Activated B cell treated with CpG ODN at 0.5 μM for 24 hours (primary cell): ENCODE measurements at regions not wholly inside any gene's neighbourhood (a gene's known extent, or its start where the extent isn't known, plus 50 kb on each side); places are given as distances from the start of the nearest gene placed in this dataset.

Source experiments
- ATAC-seq: fragments of 200-7000 bp; cut with Tn5 transposase; one replicate; pipeline ENCODE4 v1.10.0; 2021; ENCODE audit warnings: low read depth, mild to moderate bottlenecking, moderate library complexity
- CTCF ChIA-PET: fragments of 350-600 bp; sonication (Branson Sonifier 250); formaldehyde crosslinking; loops from one replicate; lab custom pipeline; 2021; ENCODE audit warnings: antibody characterized with exemption; lab: Charles Lee
- POLR2A ChIA-PET: fragments of 350-600 bp; sonication (Branson Sonifier 250); formaldehyde crosslinking; loops from one replicate; lab custom pipeline; 2021; ENCODE audit warnings: antibody characterized with exemption; lab: Charles Lee
- DNase-seq: peaks from one replicate; pipeline ENCODE4 v3.0.0; 2022
- H3K27ac Mint-ChIP-seq: one replicate; pipeline ENCODE4 v1.8.0; 2020; ENCODE audit warnings: mixed read lengths
- H3K27me3 Mint-ChIP-seq: one replicate; pipeline ENCODE4 v1.8.0; 2021; ENCODE audit warnings: mixed read lengths
- H3K36me3 Mint-ChIP-seq: one replicate; pipeline ENCODE4 v1.8.0; 2021; ENCODE audit warnings: low read depth, mixed read lengths
- H3K4me1 Mint-ChIP-seq: one replicate; pipeline ENCODE4 v1.8.0; 2021; ENCODE audit warnings: mixed read lengths
- H3K4me3 Mint-ChIP-seq: one replicate; pipeline ENCODE4 v1.8.0; 2020; ENCODE audit warnings: mild to moderate bottlenecking, mixed read lengths
- H3K9me3 Mint-ChIP-seq: one replicate; pipeline ENCODE4 v1.8.0; 2020; ENCODE audit warnings: mixed read lengths
- CTCF ChIP-seq: fragments of 200-600 bp; IDR thresholded peaks from one replicate; pipeline ENCODE4 v1.8.0; 2022; ENCODE audit warnings: antibody characterized with exemption, mild to moderate bottlenecking
- intact Hi-C: fragments of 100-400 bp; cut with micrococcal nuclease; formaldehyde crosslinking; loops from one replicate; pipeline ENCODE4 v1.15.1; 2024

GRCh38 chr4:160592258-160592657 is 1489.4 kb downstream of the RAPGEF2 start:
- no peaks in the 10 kb centered on the region for H3K27me3 Mint-ChIP-seq
- no peaks in the 10 kb centered on the region for H3K9me3 Mint-ChIP-seq

GRCh38 chr4:160595646-160596045 is 1492.8 kb downstream of the RAPGEF2 start:
- no peak for ATAC-seq
- H3K27ac Mint-ChIP-seq, result no peak overlapping the region
- intact Hi-C loops, result no loop called here
- ChIA-PET CTCF (no interaction called here), POLR2A (no interaction called here)
- H3K27me3 Mint-ChIP-seq, result no peaks in the 10 kb centered on the region
- no peak overlapping the region for H3K4me3 Mint-ChIP-seq
- TF ChIP-seq CTCF, result no peak
- H3K36me3 Mint-ChIP-seq, result no peaks in the 10 kb centered on the region
- H3K4me1 Mint-ChIP-seq, result no peaks in the 10 kb centered on the region
- H3K9me3 Mint-ChIP-seq, result peaks cover 4% of the 10 kb centered on the region
- no peak for DNase-seq

More at GRCh38 chr4:160592258-160592657, 1489.4 kb downstream of the RAPGEF2 start:
- TF ChIP-seq CTCF, result no peak
- Mint-ChIP-seq H3K4me3 (no peak overlapping the region), H3K27ac (no peak overlapping the region), H3K36me3 (no peaks in the 10 kb centered on the region), H3K4me1 (no peaks in the 10 kb centered on the region)
- ATAC-seq, result no peak
- intact Hi-C loops, result no loop called here
- ChIA-PET CTCF (no interaction called here), POLR2A (no interaction called here)
- DNase-seq, result no peak

GRCh38 chr4:160604541-160604940 is 1501.7 kb downstream of the RAPGEF2 start:
- POLR2A ChIA-PET, result no interaction called here
- H3K4me3 Mint-ChIP-seq, result no peak overlapping the region
- CTCF ChIA-PET, result no interaction called here
- H3K27ac Mint-ChIP-seq, result no peak overlapping the region
- H3K4me1 Mint-ChIP-seq, result no peaks in the 10 kb centered on the region
- no peaks in the 10 kb centered on the region for H3K27me3 Mint-ChIP-seq
- no peak for TF ChIP-seq CTCF
- ATAC-seq, result no peak
- no peaks in the 10 kb centered on the region for H3K36me3 Mint-ChIP-seq
- no peak for DNase-seq
- intact Hi-C loops, result no loop called here
- peaks cover 14% of the 10 kb centered on the region for H3K9me3 Mint-ChIP-seq

- Mint-ChIP-seq H3K36me3 (no peaks in the 10 kb centered on the region), H3K27me3 (no peaks in the 10 kb centered on the region), H3K4me1 (no peaks in the 10 kb centered on the region), H3K9me3 (peaks cover 17% of the 10 kb centered on the region), H3K27ac (no peak overlapping the region), H3K4me3 (no peak overlapping the region)
- POLR2A ChIA-PET, result no interaction called here
- CTCF ChIA-PET, result no interaction called here
- TF ChIP-seq CTCF, result no peak
- intact Hi-C loops, result no loop called here
- no peak for ATAC-seq
- no peak for DNase-seq
These were observed 1508.3 kb downstream of the RAPGEF2 start for GRCh38 chr4:160611181-160611580.

- intact Hi-C loops, result no loop called here
- H3K4me1 Mint-ChIP-seq, result no peaks in the 10 kb centered on the region
- ATAC-seq, result no peak
- H3K27me3 Mint-ChIP-seq, result no peaks in the 10 kb centered on the region
- no peak for DNase-seq
- TF ChIP-seq CTCF, result no peak
- H3K36me3 Mint-ChIP-seq, result no peaks in the 10 kb centered on the region
- H3K9me3 Mint-ChIP-seq, result peaks cover 6% of the 10 kb centered on the region
- no peak overlapping the region for H3K27ac Mint-ChIP-seq
- no peak overlapping the region for H3K4me3 Mint-ChIP-seq
- POLR2A ChIA-PET, result no interaction called here
- CTCF ChIA-PET, result no interaction called here
These were observed 1528.2 kb downstream of the RAPGEF2 start for GRCh38 chr4:160631044-160631443.
